GM12874 (cell line): ENCODE measurements at regions not wholly inside any gene's neighbourhood (a gene's known extent, or its start where the extent isn't known, plus 50 kb on each side); places are given as distances from the start of the nearest gene placed in this dataset.

Source experiments
- CTCF ChIP-seq: IDR thresholded peaks from 2 replicates; pipeline ENCODE4 v1.5.1; 2011; ENCODE audit warnings: low read depth, mild to moderate bottlenecking, control low read depth, low read length, moderate library complexity; ENCODE audit not compliant: insufficient read depth

- no peak for TF ChIP-seq CTCF
Measured at GRCh38 chr12:107951024-107951423, 176.5 kb downstream of the ASCL4 start.

- no peak for TF ChIP-seq CTCF
Measured at GRCh38 chr12:107955966-107956643, 173.0 kb upstream of the WSCD2 start.

GRCh38 chr12:107957459-107957858, 171.6 kb upstream of the WSCD2 start:
- TF ChIP-seq CTCF = no peak

GRCh38 chr12:107963635-107964034, 165.5 kb upstream of the WSCD2 start:
- TF ChIP-seq CTCF = no peak

GRCh38 chr12:107967170-107967569, 161.9 kb upstream of the WSCD2 start:
- no peak for TF ChIP-seq CTCF

GRCh38 chr12:107973950-107974349, 155.1 kb upstream of the WSCD2 start:
- TF ChIP-seq CTCF = no peak

- TF ChIP-seq CTCF = no peak
Measured at GRCh38 chr12:107976331-107976730, 152.8 kb upstream of the WSCD2 start.
